Fibroblast of villous mesenchyme (primary cell): ENCODE measurements at regions not wholly inside any gene's neighbourhood (a gene's known extent, or its start where the extent isn't known, plus 50 kb on each side); places are given as distances from the start of the nearest gene placed in this dataset.
A peak's percentile ranks its signal among the peaks of the same experiment; 100 is the strongest.
"Not testable (repeated sequence)": the region's sequence is repeated elsewhere in the genome, so short reads cannot be mapped to it uniquely, and the experiment has no call there.

Source experiments
- DNase-seq: peaks from one replicate; pipeline ENCODE4 v3.0.0-alpha.2; 2010; ENCODE audit warnings: low read depth
- H3K4me3 ChIP-seq: 2 replicates; pipeline ENCODE4 v1.5.1; 2011; ENCODE audit warnings: low read depth, mild to moderate bottlenecking, low read length
- CTCF ChIP-seq: IDR thresholded peaks from 2 replicates; pipeline ENCODE4 v1.5.1; 2012; ENCODE audit warnings: low read depth, mild to moderate bottlenecking, low read length; ENCODE audit not compliant: insufficient read depth

- not testable (repeated sequence) for H3K4me3 ChIP-seq, DNase-seq
These were observed 301.3 kb downstream of the UBE2NL start for GRCh38 chrX:144185197-144185596.

- H3K4me3 ChIP-seq, DNase-seq: not testable (repeated sequence)
These were observed 304.6 kb downstream of the UBE2NL start for GRCh38 chrX:144188489-144188888.

- H3K4me3 ChIP-seq = not testable (repeated sequence)
These were observed 313.2 kb downstream of the UBE2NL start for GRCh38 chrX:144197057-144197456.

GRCh38 chrX:144202726-144203125 lies 318.9 kb downstream of the UBE2NL start:
- not testable (repeated sequence) for H3K4me3 ChIP-seq, DNase-seq

More at GRCh38 chrX:144197057-144197456, 313.2 kb downstream of the UBE2NL start:
- DNase-seq = not testable (repeated sequence)

GRCh38 chrX:144208360-144209024 lies 324.6 kb downstream of the UBE2NL start:
- not testable (repeated sequence) for DNase-seq, H3K4me3 ChIP-seq

- TF ChIP-seq CTCF = no peak
- no peak for DNase-seq
- H3K4me3 ChIP-seq = no peak overlapping the region
These were observed 330.8 kb downstream of the UBE2NL start for GRCh38 chrX:144214651-144215050.

- no peak overlapping the region for H3K4me3 ChIP-seq
- no peak for DNase-seq
- no peak for TF ChIP-seq CTCF
These were observed 335.2 kb downstream of the UBE2NL start for GRCh38 chrX:144219035-144219434.

GRCh38 chrX:144231116-144231785 lies 347.4 kb downstream of the UBE2NL start:
- H3K4me3 ChIP-seq, DNase-seq: not testable (repeated sequence)

GRCh38 chrX:144253356-144253755 lies 369.5 kb downstream of the UBE2NL start:
- no peak for TF ChIP-seq CTCF
- no peak for DNase-seq
- H3K4me3 ChIP-seq = no peak overlapping the region

GRCh38 chrX:144259054-144259453 lies 375.2 kb downstream of the UBE2NL start:
- DNase-seq = peak; percentile 5
- no peak for TF ChIP-seq CTCF
- H3K4me3 ChIP-seq = no peak overlapping the region
